ENCODE measurements at regions not wholly inside any gene's neighbourhood (a gene's known extent, or its start where the extent isn't known, plus 50 kb on each side); places are given as distances from the start of the nearest gene placed in this dataset.

DNA sequence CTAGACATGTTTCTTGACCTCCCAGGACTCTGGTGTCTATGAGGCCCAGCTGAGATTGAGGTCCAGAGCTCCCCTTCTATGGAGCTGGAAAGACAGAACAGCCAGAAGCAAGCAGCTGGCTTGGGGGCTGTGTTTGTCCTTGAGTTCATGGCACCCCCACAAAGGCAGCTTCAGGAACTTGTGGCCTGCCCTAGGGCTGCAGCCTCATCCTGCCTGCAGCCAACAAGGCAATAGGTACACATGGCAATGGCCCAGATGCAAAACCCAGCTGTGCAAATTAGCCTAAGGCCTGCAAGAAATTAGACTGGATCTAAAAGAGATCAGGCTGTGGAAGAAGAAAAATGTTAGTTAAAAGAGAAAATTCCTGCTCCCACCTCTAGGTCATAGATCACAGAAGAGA lies 131.7 kb upstream of the NALF2 start:
- intact Hi-C loops (cut with DNase I) = no loop called here
- H3K27ac ChIP-seq = no peak overlapping the region
- no peak for TF ChIP-seq CTCF (IDR thresholded peaks at IDR 0.05)
- no peak overlapping the region for H3K4me3 ChIP-seq
- peaks cover 0 to 13% (median 0%) of the 10 kb centered on the region in 3 donors for H3K27me3 ChIP-seq (ENCODE audit: insufficient read depth in 3 of 3, low read length in 2 of 3)
- H3K4me1 ChIP-seq = no peaks in the 10 kb centered on the region
- peaks cover 13% of the 10 kb centered on the region for H3K9me3 ChIP-seq
- H3K36me3 ChIP-seq (ENCODE audit: insufficient read depth in 1 of 2, low read depth in 1 of 2) = no peaks in the 10 kb centered on the region
- DNase-seq (no peak), ATAC-seq (no peak)

DNA sequence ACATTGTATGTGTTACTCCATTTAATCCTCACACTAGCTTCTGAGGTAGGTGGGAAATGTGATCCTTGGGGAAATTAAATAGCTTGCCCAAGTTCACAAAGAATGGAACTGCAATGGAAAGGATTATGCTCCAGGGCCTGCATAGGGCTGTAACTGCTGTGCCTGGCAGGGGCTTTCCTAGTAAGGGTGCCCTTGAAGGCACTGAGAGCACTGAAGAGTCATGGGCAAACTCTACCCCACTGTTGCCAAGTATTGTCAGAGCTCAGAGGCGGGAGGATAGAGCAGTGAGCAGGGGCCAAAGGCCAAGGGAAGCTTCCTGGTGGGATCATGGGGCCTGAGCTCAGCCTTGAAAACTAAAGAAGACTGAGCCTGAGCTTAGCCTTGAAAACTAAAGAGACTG lies 133.0 kb upstream of the NALF2 start:
- Histone ChIP-seq H3K4me3 (no peak overlapping the region), H3K36me3 (ENCODE audit: insufficient read depth in 1 of 2, low read depth in 1 of 2) (no peaks in the 10 kb centered on the region), H3K4me1 (no peaks in the 10 kb centered on the region), H3K9me3 (peaks cover 6% of the 10 kb centered on the region), H3K27me3 (ENCODE audit: insufficient read depth in 3 of 3, low read length in 2 of 3) (peaks cover 0 to 13% (median 0%) of the 10 kb centered on the region in 3 donors), H3K27ac (no peak overlapping the region)
- TF ChIP-seq CTCF (IDR thresholded peaks at IDR 0.05) = no peak
- 67 to 100% (median 83%) methylated on average over 1 of the region's 1 CpG for WGBS, 3 donors
- DNase-seq (no peak), ATAC-seq (no peak)
- intact Hi-C loops (cut with DNase I) = no loop called here

GRCh38 chrX:69369999-69370398 lies 134.1 kb upstream of the NALF2 start:
- Histone ChIP-seq H3K27ac (no peak overlapping the region), H3K4me3 (no peak overlapping the region), H3K9me3 (no peaks in the 10 kb centered on the region), H3K27me3 (ENCODE audit: insufficient read depth in 3 of 3, low read length in 2 of 3) (peaks cover 0 to 13% (median 0%) of the 10 kb centered on the region in 3 donors), H3K36me3 (ENCODE audit: insufficient read depth in 1 of 2, low read depth in 1 of 2) (no peaks in the 10 kb centered on the region), H3K4me1 (no peaks in the 10 kb centered on the region)
- no peak for DNase-seq
- intact Hi-C loops (cut with DNase I) = no loop called here
- 73 to 100% (median 89%) methylated on average over 4 to 5 of the region's 5 CpGs for WGBS, 3 donors
- no peak for ATAC-seq
- no peak for TF ChIP-seq CTCF (IDR thresholded peaks at IDR 0.05)

GRCh38 chrX:69366183-69366582 lies 137.9 kb upstream of the NALF2 start:
- Histone ChIP-seq H3K27ac (no peak overlapping the region), H3K9me3 (no peaks in the 10 kb centered on the region), H3K27me3 (ENCODE audit: insufficient read depth in 3 of 3, low read length in 2 of 3) (no peaks in the 10 kb centered on the region), H3K36me3 (ENCODE audit: insufficient read depth in 1 of 2, low read depth in 1 of 2) (no peaks in the 10 kb centered on the region), H3K4me3 (no peak overlapping the region), H3K4me1 (no peaks in the 10 kb centered on the region)
- ATAC-seq = no peak
- intact Hi-C loops (cut with DNase I) = no loop called here
- DNase-seq = no peak
- WGBS, 3 donors = 85 to 100% (median 93%) methylated on average over 2 of the region's 2 CpGs
- no peak for TF ChIP-seq CTCF (IDR thresholded peaks at IDR 0.05)

- no peaks in the 10 kb centered on the region for H3K36me3 ChIP-seq (ENCODE audit: insufficient read depth in 1 of 2, low read depth in 1 of 2)
- H3K4me1 ChIP-seq = no peaks in the 10 kb centered on the region
- intact Hi-C loops (cut with DNase I) = no loop called here
- no peaks in the 10 kb centered on the region for H3K9me3 ChIP-seq
- H3K4me3 ChIP-seq = no peak overlapping the region
- TF ChIP-seq CTCF (IDR thresholded peaks at IDR 0.05) = no peak
- peaks cover 0 to 2% (median 0%) of the 10 kb centered on the region in 3 donors for H3K27me3 ChIP-seq (ENCODE audit: insufficient read depth in 3 of 3, low read length in 2 of 3)
- ATAC-seq = no peak
- DNase-seq = no peak
- 56 to 82% (median 63%) methylated on average over 1 of the region's 1 CpG for WGBS, 3 donors
- no peak overlapping the region for H3K27ac ChIP-seq
Observed at GRCh38 chrX:69365755-69366154, 138.4 kb upstream of the NALF2 start.
